Tibial nerve (tissue), 3 donors: ENCODE measurements at regions not wholly inside any gene's neighbourhood (a gene's known extent, or its start where the extent isn't known, plus 50 kb on each side); places are given as distances from the start of the nearest gene placed in this dataset.

Source experiments
- CTCF ChIP-seq, 5 experiments: fragments of 200-600 bp in 3 of 5; fragments of 450-650 bp in 2 of 5; sonication (generic) in 3 of 5; IDR thresholded peaks; one replicate each; pipeline ENCODE4 v1.5.1; 2016 to 2019; ENCODE audit warnings: antibody characterized with exemption in 5 of 5, mild to moderate bottlenecking in 3 of 5, moderate library complexity in 2 of 5
- POLR2A ChIP-seq, 2 donors: fragments of 450-650 bp; IDR thresholded peaks; one replicate each; pipeline ENCODE4 v1.6.1; 2017; ENCODE audit warnings: antibody characterized with exemption in 2 of 2, mild to moderate bottlenecking in 2 of 2, moderate library complexity in 2 of 2

- TF ChIP-seq CTCF (IDR thresholded peaks at IDR 0.05) = no peak
- TF ChIP-seq POLR2A (IDR thresholded peaks at IDR 0.05) = no peak
Measured at GRCh38 chr5:180421672-180422071, 68.5 kb upstream of the GFPT2 start.
